ENCODE measurements at regions not wholly inside any gene's neighbourhood (a gene's known extent, or its start where the extent isn't known, plus 50 kb on each side); places are given as distances from the start of the nearest gene placed in this dataset.

GRCh38 chr9:116075191-116075590 is 78.4 kb upstream of the PAPPA start:
- Histone ChIP-seq H2BK20ac (ENCODE audit: low read depth, low read length, poor library complexity, severe bottlenecking) (no peak overlapping the region), H3K14ac (ENCODE audit: insufficient read depth, low read length) (no peak overlapping the region), H3K79me2 (ENCODE audit: insufficient read depth, low read length) (no peaks in the 10 kb centered on the region), H2BK5ac (ENCODE audit: insufficient read length, low read length) (no peak overlapping the region), H3K9me3 (ENCODE audit: control insufficient read depth, low read depth, low read length) (no peaks in the 10 kb centered on the region), H3K79me1 (ENCODE audit: insufficient read depth, low read depth, low read length, poor library complexity, severe bottlenecking) (no peaks in the 10 kb centered on the region), H3K9ac (ENCODE audit: extremely low read depth, insufficient read length, low read length) (no peak overlapping the region), H3K4me1 (ENCODE audit: insufficient read depth, low read length) (no peaks in the 10 kb centered on the region), H3K4ac (ENCODE audit: low read depth, low read length) (no peak overlapping the region), H4K8ac (replicated peaks; ENCODE audit: insufficient read length, low read depth, low read length) (no peak overlapping the region), H3K27ac (ENCODE audit: insufficient read length, low read depth, low read length) (no peak overlapping the region), H3K27me3 (ENCODE audit: insufficient read depth, low read length) (no peaks in the 10 kb centered on the region), H3K23me2 (ENCODE audit: insufficient read length, low read depth, low read length, poor library complexity, severe bottlenecking) (no peaks in the 10 kb centered on the region), H3K4me2 (ENCODE audit: insufficient read depth, insufficient read length, low read length) (no peak overlapping the region), H2BK12ac (ENCODE audit: insufficient read length, low read depth, low read length) (no peak overlapping the region), H2AK5ac (ENCODE audit: insufficient read length, low read length) (no peak overlapping the region), H3K18ac (ENCODE audit: insufficient read length, low read depth, low read length) (no peak overlapping the region), H3K56ac (ENCODE audit: insufficient read length, low read depth, low read length) (no peak overlapping the region), H2AFZ (ENCODE audit: low read length) (no peak overlapping the region), H4K20me1 (ENCODE audit: control insufficient read depth, insufficient read depth, insufficient read length) (no peaks in the 10 kb centered on the region), H4K5ac (ENCODE audit: insufficient read length, low read depth, low read length) (no peak overlapping the region), H4K91ac (ENCODE audit: insufficient read length, low read depth, low read length) (no peak overlapping the region), H3T11ph (ENCODE audit: low read length) (no peak overlapping the region), H2BK15ac (ENCODE audit: low read depth, low read length) (no peak overlapping the region), H3K23ac (ENCODE audit: insufficient read length, low read depth, low read length) (no peak overlapping the region), H2BK120ac (ENCODE audit: low read depth, low read length, poor library complexity, severe bottlenecking) (no peak overlapping the region)
- no peaks in the 10 kb centered on the region for H3K27me3 Mint-ChIP-seq (ENCODE audit: low read depth)
- H3K9me3 Mint-ChIP-seq: no peaks in the 10 kb centered on the region
- TF ChIP-seq, protein P1, sequence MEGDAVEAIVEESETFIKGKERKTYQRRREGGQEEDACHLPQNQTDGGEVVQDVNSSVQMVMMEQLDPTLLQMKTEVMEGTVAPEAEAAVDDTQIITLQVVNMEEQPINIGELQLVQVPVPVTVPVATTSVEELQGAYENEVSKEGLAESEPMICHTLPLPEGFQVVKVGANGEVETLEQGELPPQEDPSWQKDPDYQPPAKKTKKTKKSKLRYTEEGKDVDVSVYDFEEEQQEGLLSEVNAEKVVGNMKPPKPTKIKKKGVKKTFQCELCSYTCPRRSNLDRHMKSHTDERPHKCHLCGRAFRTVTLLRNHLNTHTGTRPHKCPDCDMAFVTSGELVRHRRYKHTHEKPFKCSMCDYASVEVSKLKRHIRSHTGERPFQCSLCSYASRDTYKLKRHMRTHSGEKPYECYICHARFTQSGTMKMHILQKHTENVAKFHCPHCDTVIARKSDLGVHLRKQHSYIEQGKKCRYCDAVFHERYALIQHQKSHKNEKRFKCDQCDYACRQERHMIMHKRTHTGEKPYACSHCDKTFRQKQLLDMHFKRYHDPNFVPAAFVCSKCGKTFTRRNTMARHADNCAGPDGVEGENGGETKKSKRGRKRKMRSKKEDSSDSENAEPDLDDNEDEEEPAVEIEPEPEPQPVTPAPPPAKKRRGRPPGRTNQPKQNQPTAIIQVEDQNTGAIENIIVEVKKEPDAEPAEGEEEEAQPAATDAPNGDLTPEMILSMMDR (conservative IDR thresholded peaks at IDR 0.05): no peak
- no peaks in the 10 kb centered on the region for H3K36me3 Mint-ChIP-seq (ENCODE audit: insufficient read depth in 1 of 3, low read depth in 3 of 3)
- H3K4me3 Mint-ChIP-seq: no peak overlapping the region
- no peak overlapping the region for H3K27ac Mint-ChIP-seq
- DNase-seq: no peak
- no CpG with 5 or more reads among the region's 5 CpGs for WGBS (ENCODE audit: extremely low coverage, insufficient read length, low lambda C conversion rate)
- no peaks in the 10 kb centered on the region for H3K4me1 Mint-ChIP-seq
